ENCODE measurements at regions not wholly inside any gene's neighbourhood (a gene's known extent, or its start where the extent isn't known, plus 50 kb on each side); places are given as distances from the start of the nearest gene placed in this dataset.
"Not testable (repeated sequence)": the region's sequence is repeated elsewhere in the genome, so short reads cannot be mapped to it uniquely, and the experiment has no call there.

GRCh38 chr2:126238251-126238650, 417.7 kb upstream of the GYPC start:
- no peak overlapping the region for H3K27ac Mint-ChIP-seq
- H3K36me3 Mint-ChIP-seq (ENCODE audit: insufficient read depth), result no peaks in the 10 kb centered on the region
- H3K4me3 Mint-ChIP-seq, result no peak overlapping the region
- no peaks in the 10 kb centered on the region for H3K27me3 Mint-ChIP-seq
- no peak for DNase-seq
- no peak for ATAC-seq (replicated peaks)
- no peaks in the 10 kb centered on the region for H3K4me1 Mint-ChIP-seq (ENCODE audit: low read depth in 2 of 2)
- no peaks in the 10 kb centered on the region for H3K9me3 Mint-ChIP-seq

GRCh38 chr2:126239320-126239955, 416.5 kb upstream of the GYPC start:
- no peaks in the 10 kb centered on the region for H3K27me3 Mint-ChIP-seq
- no peak for ATAC-seq (replicated peaks)
- no peak for DNase-seq
- H3K9me3 Mint-ChIP-seq, result no peaks in the 10 kb centered on the region
- no peak overlapping the region for H3K4me3 Mint-ChIP-seq
- no peaks in the 10 kb centered on the region for H3K4me1 Mint-ChIP-seq (ENCODE audit: low read depth in 2 of 2)
- H3K27ac Mint-ChIP-seq, result no peak overlapping the region
- no peaks in the 10 kb centered on the region for H3K36me3 Mint-ChIP-seq (ENCODE audit: insufficient read depth)

- no peaks in the 10 kb centered on the region for H3K4me1 Mint-ChIP-seq (ENCODE audit: low read depth in 2 of 2)
- DNase-seq (no peak), ATAC-seq (replicated peaks) (no peak)
- H3K9me3 Mint-ChIP-seq, result no peaks in the 10 kb centered on the region
- no peaks in the 10 kb centered on the region for H3K36me3 Mint-ChIP-seq (ENCODE audit: insufficient read depth)
- no peak overlapping the region for H3K4me3 Mint-ChIP-seq
- H3K27ac Mint-ChIP-seq, result no peak overlapping the region
- H3K27me3 Mint-ChIP-seq, result no peaks in the 10 kb centered on the region
These were observed 415.0 kb upstream of the GYPC start for GRCh38 chr2:126241001-126241400.

- DNase-seq, result no peak
- H3K4me3 Mint-ChIP-seq, result no peak overlapping the region
- no peaks in the 10 kb centered on the region for H3K9me3 Mint-ChIP-seq
- H3K4me1 Mint-ChIP-seq (ENCODE audit: low read depth in 2 of 2), result no peaks in the 10 kb centered on the region
- no peaks in the 10 kb centered on the region for H3K27me3 Mint-ChIP-seq
- no peaks in the 10 kb centered on the region for H3K36me3 Mint-ChIP-seq (ENCODE audit: insufficient read depth)
- ATAC-seq (replicated peaks), result no peak
- no peak overlapping the region for H3K27ac Mint-ChIP-seq
These were observed 414.5 kb upstream of the GYPC start for GRCh38 chr2:126241411-126241810.

GRCh38 chr2:126244937-126245336, 411.0 kb upstream of the GYPC start:
- Mint-ChIP-seq H3K36me3 (ENCODE audit: insufficient read depth) (no peaks in the 10 kb centered on the region), H3K9me3 (no peaks in the 10 kb centered on the region), H3K27ac (no peak overlapping the region), H3K4me1 (ENCODE audit: low read depth in 2 of 2) (no peaks in the 10 kb centered on the region), H3K27me3 (no peaks in the 10 kb centered on the region), H3K4me3 (no peak overlapping the region)
- no peak for DNase-seq
- no peak for ATAC-seq (replicated peaks)

GRCh38 chr2:126253669-126254068, 402.3 kb upstream of the GYPC start:
- no peak overlapping the region for H3K27ac Mint-ChIP-seq
- H3K9me3 Mint-ChIP-seq, result no peaks in the 10 kb centered on the region

GRCh38 chr2:126264625-126265024, 391.3 kb upstream of the GYPC start:
- no peak overlapping the region for H3K27ac Mint-ChIP-seq
- DNase-seq (no peak), ATAC-seq (replicated peaks) (no peak)
- H3K4me1 Mint-ChIP-seq (ENCODE audit: low read depth in 2 of 2), result no peaks in the 10 kb centered on the region
- peaks cover 0 to 19% of the 10 kb centered on the region in 2 donors for H3K27me3 Mint-ChIP-seq
- H3K9me3 Mint-ChIP-seq, result no peaks in the 10 kb centered on the region
- no peak overlapping the region for H3K4me3 Mint-ChIP-seq
- H3K36me3 Mint-ChIP-seq (ENCODE audit: insufficient read depth), result no peaks in the 10 kb centered on the region

More at GRCh38 chr2:126253669-126254068, 402.3 kb upstream of the GYPC start:
- ATAC-seq (replicated peaks) (no peak), DNase-seq (no peak)
- no peaks in the 10 kb centered on the region for H3K4me1 Mint-ChIP-seq (ENCODE audit: low read depth in 2 of 2)
- no peaks in the 10 kb centered on the region for H3K27me3 Mint-ChIP-seq
- H3K4me3 Mint-ChIP-seq, result no peak overlapping the region
- no peaks in the 10 kb centered on the region for H3K36me3 Mint-ChIP-seq (ENCODE audit: insufficient read depth)

- DNase-seq (no peak), ATAC-seq (replicated peaks) (no peak)
- no peaks in the 10 kb centered on the region for H3K36me3 Mint-ChIP-seq (ENCODE audit: insufficient read depth)
- no peak overlapping the region for H3K27ac Mint-ChIP-seq
- no peaks in the 10 kb centered on the region for H3K27me3 Mint-ChIP-seq
- no peaks in the 10 kb centered on the region for H3K4me1 Mint-ChIP-seq (ENCODE audit: low read depth in 2 of 2)
- H3K9me3 Mint-ChIP-seq, result no peaks in the 10 kb centered on the region
- H3K4me3 Mint-ChIP-seq, result no peak overlapping the region
These were observed 386.0 kb upstream of the GYPC start for GRCh38 chr2:126269911-126270310.

GRCh38 chr2:126270587-126270986, 385.4 kb upstream of the GYPC start:
- DNase-seq (no peak), ATAC-seq (replicated peaks) (no peak)
- Mint-ChIP-seq H3K9me3 (peaks cover 1 to 4% of the 10 kb centered on the region in 2 donors), H3K4me3 (no peak overlapping the region), H3K4me1 (ENCODE audit: low read depth in 2 of 2) (no peaks in the 10 kb centered on the region), H3K36me3 (ENCODE audit: insufficient read depth) (no peaks in the 10 kb centered on the region), H3K27ac (no peak overlapping the region), H3K27me3 (peaks cover 0 to 5% of the 10 kb centered on the region in 2 donors)

- Mint-ChIP-seq H3K27ac (no peak overlapping the region), H3K4me3 (no peak overlapping the region), H3K9me3 (peaks cover 2 to 9% of the 10 kb centered on the region in 2 donors), H3K27me3 (peaks cover 0 to 12% of the 10 kb centered on the region in 2 donors), H3K36me3 (ENCODE audit: insufficient read depth) (no peaks in the 10 kb centered on the region), H3K4me1 (ENCODE audit: low read depth in 2 of 2) (no peaks in the 10 kb centered on the region)
- no peak for ATAC-seq (replicated peaks)
- DNase-seq, result no peak
These were observed 383.6 kb upstream of the GYPC start for GRCh38 chr2:126272401-126272800.

GRCh38 chr2:126275098-126275497, 380.9 kb upstream of the GYPC start:
- peaks cover 0 to 12% of the 10 kb centered on the region in 2 donors for H3K27me3 Mint-ChIP-seq
- ATAC-seq (replicated peaks), result no peak
- no peak overlapping the region for H3K27ac Mint-ChIP-seq
- H3K9me3 Mint-ChIP-seq, result peaks cover 2 to 9% of the 10 kb centered on the region in 2 donors
- no peaks in the 10 kb centered on the region for H3K36me3 Mint-ChIP-seq (ENCODE audit: insufficient read depth)
- no peaks in the 10 kb centered on the region for H3K4me1 Mint-ChIP-seq (ENCODE audit: low read depth in 2 of 2)
- no peak overlapping the region for H3K4me3 Mint-ChIP-seq
- no peak for DNase-seq

- H3K9me3 Mint-ChIP-seq; ATAC-seq (replicated peaks); H3K4me1 Mint-ChIP-seq (ENCODE audit: low read depth in 2 of 2); DNase-seq; H3K4me3 Mint-ChIP-seq; H3K27ac Mint-ChIP-seq; H3K36me3 Mint-ChIP-seq (ENCODE audit: insufficient read depth): not testable (repeated sequence)
- H3K27me3 Mint-ChIP-seq, result peaks cover 0 to 12% of the 10 kb centered on the region in 2 donors
These were observed 379.7 kb upstream of the GYPC start for GRCh38 chr2:126276268-126276667.

- no peak for ATAC-seq (replicated peaks)
- no peaks in the 10 kb centered on the region for H3K9me3 Mint-ChIP-seq
- H3K27me3 Mint-ChIP-seq, result no peaks in the 10 kb centered on the region
- no peaks in the 10 kb centered on the region for H3K36me3 Mint-ChIP-seq (ENCODE audit: insufficient read depth)
- DNase-seq, result no peak
- no peak overlapping the region for H3K4me3 Mint-ChIP-seq
- H3K27ac Mint-ChIP-seq, result no peak overlapping the region
- no peaks in the 10 kb centered on the region for H3K4me1 Mint-ChIP-seq (ENCODE audit: low read depth in 2 of 2)
These were observed 367.6 kb upstream of the GYPC start for GRCh38 chr2:126288362-126288761.

GRCh38 chr2:126293962-126294361, 362.0 kb upstream of the GYPC start:
- H3K9me3 Mint-ChIP-seq; H3K4me3 Mint-ChIP-seq; DNase-seq; ATAC-seq (replicated peaks); H3K4me1 Mint-ChIP-seq (ENCODE audit: low read depth in 2 of 2); H3K27ac Mint-ChIP-seq; H3K27me3 Mint-ChIP-seq; H3K36me3 Mint-ChIP-seq (ENCODE audit: insufficient read depth): not testable (repeated sequence)

All from effector memory CD8-positive, alpha-beta T cell (primary cell).